GM23338 (cell line): ENCODE measurements at regions not wholly inside any gene's neighbourhood (a gene's known extent, or its start where the extent isn't known, plus 50 kb on each side); places are given as distances from the start of the nearest gene placed in this dataset.

Source experiments
- CREB1 ChIP-seq: fragments of 250-450 bp; sonication (Bioruptor Pico); IDR thresholded peaks from 2 replicates; pipeline ENCODE4 v1.5.0; 2020; ENCODE audit warnings: low read depth, mild to moderate bottlenecking, moderate library complexity
- ETS1 ChIP-seq: IDR thresholded peaks from 2 replicates; pipeline ENCODE4 v1.6.1; 2016; ENCODE audit warnings: antibody characterized with exemption
- EZH2 ChIP-seq: fragments of 200-600 bp; sonication (generic); IDR thresholded peaks from one replicate; pipeline ENCODE4 v1.8.0; 2017; ENCODE audit warnings: antibody characterized with exemption, mild to moderate bottlenecking, low read depth; ENCODE audit not compliant: unreplicated experiment
- EZH2phosphoT487 ChIP-seq: fragments of 200-600 bp; sonication (generic); IDR thresholded peaks from one replicate; pipeline ENCODE4 v1.8.1; 2018; ENCODE audit warnings: antibody characterized with exemption; ENCODE audit not compliant: unreplicated experiment
- POLR2AphosphoS5 ChIP-seq: IDR thresholded peaks from 2 replicates; pipeline ENCODE4 v1.6.1; 2016; ENCODE audit warnings: antibody characterized with exemption, low read depth
- REST ChIP-seq: IDR thresholded peaks from one replicate; pipeline ENCODE4 v1.6.1; 2018; ENCODE audit warnings: antibody characterized with exemption; ENCODE audit not compliant: unreplicated experiment
- STAT1 ChIP-seq: IDR thresholded peaks from one replicate; pipeline ENCODE4 v1.6.1; 2016; ENCODE audit warnings: antibody characterized with exemption; ENCODE audit not compliant: unreplicated experiment
- ZNF114 ChIP-seq: fragments of 250-450 bp; sonication (Bioruptor Pico); IDR thresholded peaks from 2 replicates; pipeline ENCODE4 v1.5.0; 2020; ENCODE audit warnings: mild to moderate bottlenecking, moderate library complexity
- ZNF331 ChIP-seq: fragments of 250-450 bp; sonication (Bioruptor Pico); IDR thresholded peaks from 2 replicates; pipeline ENCODE4 v1.5.0; 2020; ENCODE audit warnings: low read depth, mild to moderate bottlenecking, moderate library complexity
- TF ChIP-seq, protein P1 (sequence below), 2 experiments: fragments of 200-600 bp in 1 of 2; sonication (generic) in 1 of 2; conservative IDR thresholded peaks; 2 replicates each; pipeline versions ENCODE4 v1.5.1 to v1.6.1; 2016 to 2017; ENCODE audit warnings: antibody characterized with exemption in 2 of 2, low read depth in 2 of 2, mild to moderate bottlenecking in 2 of 2, moderate library complexity in 1 of 2
- TF ChIP-seq, protein P2 (sequence below): fragments of 250-450 bp; sonication (Bioruptor Pico); IDR thresholded peaks from 2 replicates; pipeline ENCODE4 v1.5.0; 2020; ENCODE audit warnings: mild to moderate bottlenecking, moderate library complexity

DNA sequence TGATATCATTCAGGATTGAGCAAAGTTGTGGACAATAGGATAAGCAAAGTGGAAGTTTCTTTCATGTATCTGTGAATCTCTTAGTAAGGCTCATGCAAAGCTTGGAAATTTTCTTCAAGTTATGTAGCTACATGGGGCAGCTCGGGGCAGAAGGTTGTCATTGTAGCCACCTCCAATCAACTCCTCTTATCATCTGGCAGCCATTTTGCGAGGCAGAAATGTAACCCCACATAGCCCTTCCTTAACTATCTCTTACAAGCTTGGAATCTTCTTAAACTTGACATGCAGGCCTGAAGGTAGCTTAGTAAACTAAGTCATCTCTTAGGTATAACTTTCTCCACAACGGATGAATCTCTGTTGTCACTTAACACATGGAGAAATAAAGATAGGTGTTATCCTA lies 392.8 kb downstream of the AASDHPPT start:
- TF ChIP-seq, protein P1, sequence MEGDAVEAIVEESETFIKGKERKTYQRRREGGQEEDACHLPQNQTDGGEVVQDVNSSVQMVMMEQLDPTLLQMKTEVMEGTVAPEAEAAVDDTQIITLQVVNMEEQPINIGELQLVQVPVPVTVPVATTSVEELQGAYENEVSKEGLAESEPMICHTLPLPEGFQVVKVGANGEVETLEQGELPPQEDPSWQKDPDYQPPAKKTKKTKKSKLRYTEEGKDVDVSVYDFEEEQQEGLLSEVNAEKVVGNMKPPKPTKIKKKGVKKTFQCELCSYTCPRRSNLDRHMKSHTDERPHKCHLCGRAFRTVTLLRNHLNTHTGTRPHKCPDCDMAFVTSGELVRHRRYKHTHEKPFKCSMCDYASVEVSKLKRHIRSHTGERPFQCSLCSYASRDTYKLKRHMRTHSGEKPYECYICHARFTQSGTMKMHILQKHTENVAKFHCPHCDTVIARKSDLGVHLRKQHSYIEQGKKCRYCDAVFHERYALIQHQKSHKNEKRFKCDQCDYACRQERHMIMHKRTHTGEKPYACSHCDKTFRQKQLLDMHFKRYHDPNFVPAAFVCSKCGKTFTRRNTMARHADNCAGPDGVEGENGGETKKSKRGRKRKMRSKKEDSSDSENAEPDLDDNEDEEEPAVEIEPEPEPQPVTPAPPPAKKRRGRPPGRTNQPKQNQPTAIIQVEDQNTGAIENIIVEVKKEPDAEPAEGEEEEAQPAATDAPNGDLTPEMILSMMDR (conservative IDR thresholded peaks at IDR 0.05; ENCODE audit: low read depth in 2 of 2) = no peak
- TF ChIP-seq CREB1 (CRISPR knock-in tag) (no peak), POLR2AphosphoS5 (no peak), EZH2 (no peak), ZNF114 (CRISPR knock-in tag) (no peak), STAT1 (no peak), REST (no peak), EZH2phosphoT487 (no peak), ETS1 (no peak), ZNF331 (no peak)
- TF ChIP-seq, protein P2, sequence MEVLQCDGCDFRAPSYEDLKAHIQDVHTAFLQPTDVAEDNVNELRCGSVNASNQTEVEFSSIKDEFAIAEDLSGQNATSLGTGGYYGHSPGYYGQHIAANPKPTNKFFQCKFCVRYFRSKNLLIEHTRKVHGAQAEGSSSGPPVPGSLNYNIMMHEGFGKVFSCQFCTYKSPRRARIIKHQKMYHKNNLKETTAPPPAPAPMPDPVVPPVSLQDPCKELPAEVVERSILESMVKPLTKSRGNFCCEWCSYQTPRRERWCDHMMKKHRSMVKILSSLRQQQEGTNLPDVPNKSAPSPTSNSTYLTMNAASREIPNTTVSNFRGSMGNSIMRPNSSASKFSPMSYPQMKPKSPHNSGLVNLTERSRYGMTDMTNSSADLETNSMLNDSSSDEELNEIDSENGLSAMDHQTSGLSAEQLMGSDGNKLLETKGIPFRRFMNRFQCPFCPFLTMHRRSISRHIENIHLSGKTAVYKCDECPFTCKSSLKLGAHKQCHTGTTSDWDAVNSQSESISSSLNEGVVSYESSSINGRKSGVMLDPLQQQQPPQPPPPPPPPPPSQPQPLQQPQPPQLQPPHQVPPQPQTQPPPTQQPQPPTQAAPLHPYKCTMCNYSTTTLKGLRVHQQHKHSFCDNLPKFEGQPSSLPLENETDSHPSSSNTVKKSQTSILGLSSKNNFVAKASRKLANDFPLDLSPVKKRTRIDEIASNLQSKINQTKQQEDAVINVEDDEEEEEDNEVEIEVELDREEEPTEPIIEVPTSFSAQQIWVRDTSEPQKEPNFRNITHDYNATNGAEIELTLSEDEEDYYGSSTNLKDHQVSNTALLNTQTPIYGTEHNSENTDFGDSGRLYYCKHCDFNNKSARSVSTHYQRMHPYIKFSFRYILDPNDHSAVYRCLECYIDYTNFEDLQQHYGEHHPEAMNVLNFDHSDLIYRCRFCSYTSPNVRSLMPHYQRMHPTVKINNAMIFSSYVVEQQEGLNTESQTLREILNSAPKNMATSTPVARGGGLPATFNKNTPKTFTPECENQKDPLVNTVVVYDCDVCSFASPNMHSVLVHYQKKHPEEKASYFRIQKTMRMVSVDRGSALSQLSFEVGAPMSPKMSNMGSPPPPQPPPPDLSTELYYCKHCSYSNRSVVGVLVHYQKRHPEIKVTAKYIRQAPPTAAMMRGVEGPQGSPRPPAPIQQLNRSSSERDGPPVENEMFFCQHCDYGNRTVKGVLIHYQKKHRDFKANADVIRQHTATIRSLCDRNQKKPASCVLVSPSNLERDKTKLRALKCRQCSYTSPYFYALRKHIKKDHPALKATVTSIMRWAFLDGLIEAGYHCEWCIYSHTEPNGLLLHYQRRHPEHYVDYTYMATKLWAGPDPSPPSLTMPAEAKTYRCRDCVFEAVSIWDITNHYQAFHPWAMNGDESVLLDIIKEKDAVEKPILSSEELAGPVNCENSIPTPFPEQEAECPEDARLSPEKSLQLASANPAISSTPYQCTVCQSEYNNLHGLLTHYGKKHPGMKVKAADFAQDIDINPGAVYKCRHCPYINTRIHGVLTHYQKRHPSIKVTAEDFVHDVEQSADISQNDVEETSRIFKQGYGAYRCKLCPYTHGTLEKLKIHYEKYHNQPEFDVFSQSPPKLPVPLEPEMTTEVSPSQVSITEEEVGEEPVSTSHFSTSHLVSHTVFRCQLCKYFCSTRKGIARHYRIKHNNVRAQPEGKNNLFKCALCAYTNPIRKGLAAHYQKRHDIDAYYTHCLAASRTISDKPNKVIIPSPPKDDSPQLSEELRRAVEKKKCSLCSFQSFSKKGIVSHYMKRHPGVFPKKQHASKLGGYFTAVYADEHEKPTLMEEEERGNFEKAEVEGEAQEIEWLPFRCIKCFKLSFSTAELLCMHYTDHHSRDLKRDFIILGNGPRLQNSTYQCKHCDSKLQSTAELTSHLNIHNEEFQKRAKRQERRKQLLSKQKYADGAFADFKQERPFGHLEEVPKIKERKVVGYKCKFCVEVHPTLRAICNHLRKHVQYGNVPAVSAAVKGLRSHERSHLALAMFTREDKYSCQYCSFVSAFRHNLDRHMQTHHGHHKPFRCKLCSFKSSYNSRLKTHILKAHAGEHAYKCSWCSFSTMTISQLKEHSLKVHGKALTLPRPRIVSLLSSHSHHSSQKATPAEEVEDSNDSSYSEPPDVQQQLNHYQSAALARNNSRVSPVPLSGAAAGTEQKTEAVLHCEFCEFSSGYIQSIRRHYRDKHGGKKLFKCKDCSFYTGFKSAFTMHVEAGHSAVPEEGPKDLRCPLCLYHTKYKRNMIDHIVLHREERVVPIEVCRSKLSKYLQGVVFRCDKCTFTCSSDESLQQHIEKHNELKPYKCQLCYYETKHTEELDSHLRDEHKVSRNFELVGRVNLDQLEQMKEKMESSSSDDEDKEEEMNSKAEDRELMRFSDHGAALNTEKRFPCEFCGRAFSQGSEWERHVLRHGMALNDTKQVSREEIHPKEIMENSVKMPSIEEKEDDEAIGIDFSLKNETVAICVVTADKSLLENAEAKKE = no peak
